ENCODE measurements at regions not wholly inside any gene's neighbourhood (a gene's known extent, or its start where the extent isn't known, plus 50 kb on each side); places are given as distances from the start of the nearest gene placed in this dataset.

- DNase-seq: no peak
Measured at GRCh38 chr18:1884623-1885022, 686.7 kb downstream of the METTL4 start.

- no peak for DNase-seq
Measured at GRCh38 chr18:1891641-1892040, 679.7 kb downstream of the METTL4 start.

- DNase-seq: no peak
Measured at GRCh38 chr18:1892191-1892590, 679.1 kb downstream of the METTL4 start.

DNA sequence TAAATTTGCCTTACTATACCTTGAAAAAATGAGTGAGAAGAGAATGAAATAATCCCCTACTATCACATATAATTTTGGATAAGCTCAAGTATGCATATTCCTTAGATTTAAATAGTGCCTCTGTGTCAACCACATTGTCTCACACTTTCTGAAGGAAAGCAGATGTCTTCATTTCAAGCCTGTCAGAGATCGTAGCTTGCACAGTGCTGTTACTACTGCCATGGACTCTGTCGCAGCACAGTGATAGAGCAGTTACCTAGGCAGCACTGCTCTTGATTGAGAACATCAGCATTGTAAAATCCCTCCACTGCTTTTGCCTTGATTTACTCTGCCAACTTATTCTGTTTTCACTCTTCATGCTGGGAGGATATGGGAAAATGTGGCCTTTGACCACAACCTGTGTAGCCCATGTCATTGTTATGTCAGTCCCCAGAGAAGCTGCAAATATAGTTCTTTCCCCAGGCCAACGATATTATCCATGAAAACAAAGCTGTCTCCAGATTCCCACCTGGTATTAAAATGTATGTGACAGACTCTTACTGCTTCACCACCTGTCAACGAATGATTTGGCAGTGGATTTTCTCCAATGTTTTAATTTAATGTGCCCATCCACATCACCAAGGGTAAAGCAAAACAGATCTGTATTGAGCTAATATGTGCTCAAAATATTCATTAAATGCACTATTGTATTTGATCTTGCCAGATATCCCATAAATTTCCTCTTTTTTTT, 675.7 kb downstream of the METTL4 start:
- DNase-seq: no peak

DNA sequence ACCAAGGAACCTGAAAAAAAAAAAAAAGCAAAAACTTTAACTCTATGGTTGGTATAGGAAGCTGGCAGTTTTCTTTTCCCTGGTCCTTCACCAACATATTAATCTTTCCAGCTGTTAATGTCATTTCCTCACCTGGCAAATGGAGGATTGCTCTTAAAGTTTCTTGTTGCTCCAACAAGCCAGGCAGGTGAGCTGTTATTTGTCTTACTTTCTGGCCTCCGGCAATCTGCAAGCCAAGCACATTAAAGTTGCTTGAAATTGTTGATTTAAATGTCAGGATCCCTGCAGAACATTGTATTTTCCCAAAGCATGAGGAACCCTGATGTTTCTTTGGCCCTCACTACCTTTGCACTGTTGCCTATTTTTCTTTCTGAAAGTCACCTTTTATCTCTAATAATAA, 664.9 kb downstream of the METTL4 start:
- DNase-seq: no peak

DNA sequence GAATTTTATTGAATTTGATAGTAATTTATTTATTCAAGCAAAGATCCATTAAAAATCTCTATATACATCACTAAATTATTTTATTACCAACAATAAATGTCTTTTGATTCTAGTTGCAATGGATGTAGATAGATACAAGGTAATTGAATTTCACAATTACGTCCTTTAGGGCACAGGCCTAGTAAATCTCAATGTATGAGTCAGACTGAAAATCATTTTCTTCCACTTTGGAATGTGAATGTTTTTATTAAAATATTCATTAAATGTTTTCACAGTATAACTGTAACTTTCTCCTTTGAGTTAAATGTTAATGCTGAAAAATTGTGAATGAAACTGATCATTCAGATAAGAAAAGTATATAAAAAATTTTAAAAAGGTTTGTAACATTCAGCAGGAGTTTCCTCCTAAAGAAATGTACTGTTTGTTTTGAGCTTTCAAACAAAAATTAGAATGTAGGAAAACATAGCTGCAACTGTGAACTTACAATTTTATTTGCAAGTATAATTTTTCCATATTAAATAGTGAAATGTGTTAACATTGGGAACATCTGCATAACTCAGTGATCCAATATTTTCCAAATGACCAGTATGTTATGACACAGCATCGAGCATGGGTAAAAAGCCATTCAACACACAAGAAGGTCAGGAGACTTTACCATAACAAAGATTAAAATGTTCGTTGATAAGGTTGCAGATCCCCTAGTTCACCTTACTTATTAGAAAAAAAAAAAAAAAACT, 663.7 kb downstream of the METTL4 start:
- no peak for DNase-seq

DNA sequence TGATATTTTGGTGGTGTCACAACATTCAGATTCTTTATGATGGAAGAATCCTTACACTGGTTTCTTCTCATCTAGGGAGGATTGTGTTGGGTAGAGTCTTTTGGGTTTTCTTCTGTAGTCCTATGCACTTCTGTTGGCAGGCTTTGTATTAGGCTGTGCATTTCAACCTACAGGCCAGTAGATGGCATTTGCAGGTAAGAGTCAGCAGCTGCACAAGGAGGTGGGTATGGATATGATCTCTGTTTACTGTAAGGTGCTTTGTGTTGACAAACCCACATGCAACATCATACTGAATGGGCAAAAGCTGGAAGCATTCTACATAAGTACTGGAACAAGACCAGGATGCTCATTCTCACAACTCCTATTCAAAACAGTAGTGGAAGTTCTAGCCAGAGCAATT, 656.8 kb downstream of the METTL4 start:
- DNase-seq: no peak

GRCh38 chr18:1916869-1917523, 654.3 kb downstream of the METTL4 start:
- no peak for DNase-seq

- no peak for DNase-seq
Measured at GRCh38 chr18:1917569-1917968, 653.7 kb downstream of the METTL4 start.

DNA sequence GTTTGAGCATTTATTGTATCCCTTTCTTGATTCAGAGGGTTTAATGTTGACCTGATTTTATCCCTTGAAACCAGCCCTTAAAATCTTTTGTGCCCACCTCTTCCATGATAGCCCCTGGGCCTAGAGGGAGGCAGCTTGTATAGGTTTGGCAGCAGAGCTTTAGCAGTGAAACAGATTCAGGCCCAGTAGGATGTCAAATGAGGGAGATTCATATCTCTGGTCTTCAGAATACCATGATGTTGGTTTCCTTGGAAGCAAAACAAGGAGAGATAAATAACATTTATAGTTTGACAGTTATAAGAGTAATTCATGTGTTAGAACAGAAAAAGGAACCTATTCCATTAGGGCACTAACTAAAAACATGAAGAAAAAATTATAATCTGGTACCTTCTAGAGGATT, 649.2 kb downstream of the METTL4 start:
- DNase-seq: no peak

- no peak for DNase-seq
Measured at GRCh38 chr18:1928711-1929110, 642.6 kb downstream of the METTL4 start.

DNA sequence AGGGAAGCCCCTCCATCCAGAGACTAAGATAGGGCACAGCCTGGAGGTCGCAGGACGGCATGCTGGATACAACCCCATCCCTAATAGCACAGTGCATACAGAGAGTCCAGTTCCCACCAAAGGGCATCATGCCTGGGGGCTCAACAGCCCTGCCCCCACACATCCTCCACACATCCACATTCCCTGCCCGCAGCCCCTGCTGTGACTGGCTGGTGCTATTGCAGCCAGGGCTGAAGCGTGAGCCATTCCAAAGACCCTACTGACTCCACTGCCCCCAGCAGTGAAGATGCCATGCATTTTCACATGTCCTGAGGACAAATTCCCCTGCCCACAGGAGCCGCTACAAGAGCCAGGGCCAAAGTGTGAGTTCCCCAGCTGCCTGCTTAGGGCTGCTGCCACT, 641.6 kb downstream of the METTL4 start:
- no peak for DNase-seq

GRCh38 chr18:1930291-1931270, 640.7 kb downstream of the METTL4 start:
- DNase-seq: no peak

- no peak for DNase-seq
Measured at GRCh38 chr18:1952486-1952885, 618.8 kb downstream of the METTL4 start.

DNA sequence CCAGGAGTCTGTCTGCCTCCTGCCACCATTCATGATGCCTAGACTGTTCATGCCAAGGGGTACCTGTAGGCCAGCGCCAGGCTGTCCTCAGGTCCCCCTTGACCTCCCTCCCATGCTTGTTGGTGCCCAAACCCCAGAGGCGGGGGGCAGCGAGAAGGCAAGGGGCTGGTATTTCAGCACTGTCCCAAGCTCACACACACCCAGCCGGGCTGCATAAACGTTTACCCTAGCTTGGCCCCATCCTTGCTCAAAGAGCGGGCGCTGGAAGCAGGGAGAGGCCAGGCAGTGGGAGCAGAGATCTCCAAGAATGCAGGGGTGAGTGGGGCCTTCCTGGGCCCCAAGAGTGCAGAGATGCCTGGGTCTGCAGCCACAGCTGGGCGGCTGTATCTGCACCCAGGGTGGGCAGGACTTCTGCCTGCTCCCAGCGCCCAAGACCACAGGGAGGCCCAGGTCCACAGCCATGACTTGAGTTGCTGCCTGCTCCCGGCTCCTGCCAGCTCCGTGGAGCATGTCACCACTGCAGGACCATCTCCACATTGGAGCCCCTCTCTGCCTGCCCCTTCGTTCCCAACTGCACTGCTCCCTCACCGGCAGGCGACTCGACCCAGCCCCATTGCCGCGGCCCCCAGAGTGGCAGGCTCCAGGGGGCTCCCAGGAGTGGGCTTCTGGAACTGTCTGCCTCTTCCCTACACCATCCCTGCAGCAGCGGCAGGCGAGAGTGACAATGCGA, 616.6 kb downstream of the METTL4 start:
- no peak for DNase-seq

DNA sequence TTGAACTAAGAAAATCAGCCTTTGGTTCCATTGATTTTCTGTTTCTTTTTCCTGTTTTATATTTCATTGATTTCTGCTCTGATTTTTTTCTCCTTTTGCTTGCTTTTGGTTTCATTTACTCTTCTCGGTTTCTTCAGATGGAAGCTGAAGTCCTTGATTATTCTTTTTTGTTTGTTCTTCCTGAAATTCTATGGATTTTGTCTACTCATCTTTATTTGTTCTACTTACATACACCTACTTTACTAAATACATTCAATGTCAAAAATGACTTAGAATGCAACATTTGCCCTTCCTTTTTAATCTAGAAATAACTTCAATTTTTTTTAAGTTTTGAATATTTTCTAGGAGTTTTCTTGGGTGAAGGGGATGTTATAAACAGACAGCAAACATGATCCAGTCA, 612.5 kb downstream of the METTL4 start:
- no peak for DNase-seq

GRCh38 chr18:1965016-1965415, 606.3 kb downstream of the METTL4 start:
- DNase-seq: no peak

DNA sequence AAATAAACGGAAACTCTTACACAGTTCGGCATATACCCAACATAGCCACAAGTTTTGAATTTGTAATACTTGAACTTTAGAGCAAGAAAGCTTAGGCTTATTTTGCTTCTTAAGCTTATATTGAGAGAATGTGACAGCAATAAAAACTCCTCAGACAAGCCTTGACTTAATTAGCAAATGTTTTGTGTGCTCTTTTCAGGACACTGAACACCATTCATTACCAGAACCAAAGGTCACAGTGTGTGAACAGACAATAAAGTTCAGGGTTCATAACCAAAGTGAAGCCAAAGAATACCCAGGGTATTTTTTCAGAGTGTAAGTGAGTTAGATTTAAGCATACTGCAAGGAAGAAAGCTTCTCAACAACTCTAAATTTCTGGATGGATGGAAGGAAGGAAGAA, 605.8 kb downstream of the METTL4 start:
- no peak for DNase-seq

- DNase-seq: no peak
Measured at GRCh38 chr18:1968801-1969498, 602.4 kb downstream of the METTL4 start.

- DNase-seq: no peak
Measured at GRCh38 chr18:1976484-1976883, 594.8 kb downstream of the METTL4 start.

DNA sequence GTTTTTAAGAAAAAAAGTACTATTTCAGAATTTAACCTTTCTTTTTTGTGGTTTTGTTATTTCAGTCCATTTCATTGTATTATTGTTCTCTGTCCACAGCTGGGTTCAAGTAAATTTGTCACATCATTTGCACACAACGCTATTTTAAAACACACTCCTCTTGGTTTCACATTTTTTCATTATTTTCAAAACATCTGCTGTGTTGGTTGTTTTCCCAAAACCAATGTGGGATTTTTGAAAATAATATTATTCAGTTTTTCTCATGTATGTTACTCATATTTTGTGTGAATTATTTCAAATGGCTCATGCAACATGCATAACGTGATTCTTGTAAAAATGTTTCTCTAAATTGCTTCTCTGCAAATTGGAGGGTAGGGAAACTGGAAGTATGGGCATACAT, 589.2 kb downstream of the METTL4 start:
- no peak for DNase-seq
